Liver (tissue), 8 donors: ENCODE measurements at regions not wholly inside any gene's neighbourhood (a gene's known extent, or its start where the extent isn't known, plus 50 kb on each side); places are given as distances from the start of the nearest gene placed in this dataset.

Experiments used
- DNase-seq: peaks from one replicate; pipeline ENCODE4 v3.0.0-alpha.2; 2017; ENCODE audit warnings: low spot score
- H3K27ac ChIP-seq, 2 donors: one replicate each; pipeline ENCODE4 v1.7.0; 2013; ENCODE audit warnings: inconsistent platforms in 2 of 2, low read length in 2 of 2, control low read depth in 1 of 2, low read depth in 1 of 2, mild to moderate bottlenecking in 1 of 2
- H3K27me3 ChIP-seq, 4 donors: one replicate each; pipeline versions ENCODE4 v1.6.1 to v1.7.0; 2013; ENCODE audit warnings: low read length in 3 of 4, inconsistent platforms in 1 of 4, mild to moderate bottlenecking in 1 of 4, moderate library complexity in 1 of 4; ENCODE audit not compliant: control insufficient read depth in 4 of 4, insufficient read depth in 4 of 4
- H3K36me3 ChIP-seq, 4 donors: one replicate each; pipeline versions ENCODE4 v1.6.1 to v1.7.0; 2013; ENCODE audit warnings: low read length in 3 of 4, mild to moderate bottlenecking in 3 of 4, low read depth in 1 of 4, moderate library complexity in 1 of 4; ENCODE audit not compliant: control insufficient read depth in 4 of 4, insufficient read depth in 3 of 4
- H3K4me1 ChIP-seq, 4 donors: one replicate each; pipeline versions ENCODE4 v1.6.1 to v1.7.0; 2013; ENCODE audit warnings: low read length in 3 of 4, mild to moderate bottlenecking in 3 of 4, moderate library complexity in 1 of 4; ENCODE audit not compliant: control insufficient read depth in 4 of 4, insufficient read depth in 4 of 4
- H3K4me3 ChIP-seq, 3 donors: one replicate each; pipeline versions ENCODE4 v1.6.1 to v1.7.0; 2013; ENCODE audit warnings: low read length in 3 of 3, control low read depth in 1 of 3, low read depth in 1 of 3, mild to moderate bottlenecking in 1 of 3
- H3K9ac ChIP-seq, 2 donors: one replicate each; pipeline ENCODE4 v1.7.0; 2013; ENCODE audit warnings: low read length in 2 of 2, mild to moderate bottlenecking in 2 of 2, moderate library complexity in 2 of 2, control low read depth in 1 of 2, low read depth in 1 of 2
- H3K9me3 ChIP-seq, 4 donors: one replicate each; pipeline versions ENCODE4 v1.6.1 to v1.7.0; 2013; ENCODE audit warnings: low read length in 3 of 4; ENCODE audit not compliant: control insufficient read depth in 4 of 4
- CTCF ChIP-seq: fragments of 150-350 bp; IDR thresholded peaks from 2 replicates; pipeline ENCODE4 v1.5.1; 2017; ENCODE audit warnings: improper control_type of control experiment, low read depth, low read length; ENCODE audit not compliant: missing input control
- FOXA1 ChIP-seq: IDR thresholded peaks from 2 replicates; pipeline ENCODE4 v1.6.1; 2016; ENCODE audit warnings: antibody characterized with exemption
- HNF4A ChIP-seq, 2 donors: conservative IDR thresholded peaks; 2 replicates each; pipeline ENCODE4 v1.6.1; 2016; ENCODE audit warnings: antibody characterized with exemption in 2 of 2, mild to moderate bottlenecking in 2 of 2
- HNF4G ChIP-seq: IDR thresholded peaks from 2 replicates; pipeline ENCODE4 v1.6.1; 2016; ENCODE audit warnings: antibody characterized with exemption
- JUND ChIP-seq, 2 donors: IDR thresholded peaks; 2 replicates each; pipeline ENCODE4 v1.6.1; 2016; ENCODE audit warnings: antibody characterized with exemption in 2 of 2
- RAD21 ChIP-seq, 2 donors: IDR thresholded peaks; 2 replicates each; pipeline ENCODE4 v1.6.1; 2016; ENCODE audit warnings: antibody characterized with exemption in 2 of 2, mild to moderate bottlenecking in 2 of 2
- SP1 ChIP-seq: IDR thresholded peaks from 2 replicates; pipeline ENCODE4 v1.6.1; 2018; ENCODE audit warnings: antibody characterized with exemption, mild to moderate bottlenecking
- YY1 ChIP-seq: IDR thresholded peaks from 2 replicates; pipeline ENCODE4 v1.6.1; 2016; ENCODE audit warnings: antibody characterized with exemption, mild to moderate bottlenecking
- WGBS: extraction: QIAGEN DNeasy Blood & Tissue Kit; methylation state at CpG from one replicate; pipeline ENCODE4 v1.1.7; 2013; 5-methylcytosine and 5-hydroxymethylcytosine counted together
- TF ChIP-seq, protein P1 (sequence below): IDR thresholded peaks from 2 replicates; pipeline ENCODE4 v1.6.1; 2016; ENCODE audit warnings: antibody characterized with exemption, mild to moderate bottlenecking
- donor health status: healthy.
- donor health status: healthy.
- donor health status: healthy.
- donor health status: healthy.
- donor health status: healthy.

- Histone ChIP-seq H3K9ac (no peak overlapping the region), H3K9me3 (peaks cover 0 to 1% (median 0%) of the 10 kb centered on the region in 4 donors), H3K4me3 (no peak overlapping the region), H3K27ac (no peak overlapping the region), H3K4me1 (no peaks in the 10 kb centered on the region), H3K36me3 (no peaks in the 10 kb centered on the region), H3K27me3 (no peaks in the 10 kb centered on the region)
- DNase-seq: no peak
- 47% methylated on average over 12 of the region's 12 CpGs for WGBS
- TF ChIP-seq CTCF (peak; percentile 21), RAD21 (IDR thresholded peaks at IDR 0.05) (peak; percentile 45 to 64), HNF4A (conservative IDR thresholded peaks at IDR 0.05) (no peak)
Observed at GRCh38 chr6:156175971-156176421, 601.2 kb upstream of the ARID1B start.

- Histone ChIP-seq H3K27me3 (no peaks in the 10 kb centered on the region), H3K27ac (no peak overlapping the region), H3K36me3 (no peaks in the 10 kb centered on the region), H3K4me1 (no peaks in the 10 kb centered on the region), H3K4me3 (no peak overlapping the region), H3K9me3 (peaks cover 0 to 1% (median 0%) of the 10 kb centered on the region in 4 donors), H3K9ac (no peak overlapping the region)
- TF ChIP-seq JUND (IDR thresholded peaks at IDR 0.05) (no peak), FOXA1 (no peak), HNF4G (no peak), YY1 (no peak), HNF4A (conservative IDR thresholded peaks at IDR 0.05) (no peak), SP1 (no peak), CTCF (no peak), RAD21 (IDR thresholded peaks at IDR 0.05) (no peak)
- TF ChIP-seq, protein P1, sequence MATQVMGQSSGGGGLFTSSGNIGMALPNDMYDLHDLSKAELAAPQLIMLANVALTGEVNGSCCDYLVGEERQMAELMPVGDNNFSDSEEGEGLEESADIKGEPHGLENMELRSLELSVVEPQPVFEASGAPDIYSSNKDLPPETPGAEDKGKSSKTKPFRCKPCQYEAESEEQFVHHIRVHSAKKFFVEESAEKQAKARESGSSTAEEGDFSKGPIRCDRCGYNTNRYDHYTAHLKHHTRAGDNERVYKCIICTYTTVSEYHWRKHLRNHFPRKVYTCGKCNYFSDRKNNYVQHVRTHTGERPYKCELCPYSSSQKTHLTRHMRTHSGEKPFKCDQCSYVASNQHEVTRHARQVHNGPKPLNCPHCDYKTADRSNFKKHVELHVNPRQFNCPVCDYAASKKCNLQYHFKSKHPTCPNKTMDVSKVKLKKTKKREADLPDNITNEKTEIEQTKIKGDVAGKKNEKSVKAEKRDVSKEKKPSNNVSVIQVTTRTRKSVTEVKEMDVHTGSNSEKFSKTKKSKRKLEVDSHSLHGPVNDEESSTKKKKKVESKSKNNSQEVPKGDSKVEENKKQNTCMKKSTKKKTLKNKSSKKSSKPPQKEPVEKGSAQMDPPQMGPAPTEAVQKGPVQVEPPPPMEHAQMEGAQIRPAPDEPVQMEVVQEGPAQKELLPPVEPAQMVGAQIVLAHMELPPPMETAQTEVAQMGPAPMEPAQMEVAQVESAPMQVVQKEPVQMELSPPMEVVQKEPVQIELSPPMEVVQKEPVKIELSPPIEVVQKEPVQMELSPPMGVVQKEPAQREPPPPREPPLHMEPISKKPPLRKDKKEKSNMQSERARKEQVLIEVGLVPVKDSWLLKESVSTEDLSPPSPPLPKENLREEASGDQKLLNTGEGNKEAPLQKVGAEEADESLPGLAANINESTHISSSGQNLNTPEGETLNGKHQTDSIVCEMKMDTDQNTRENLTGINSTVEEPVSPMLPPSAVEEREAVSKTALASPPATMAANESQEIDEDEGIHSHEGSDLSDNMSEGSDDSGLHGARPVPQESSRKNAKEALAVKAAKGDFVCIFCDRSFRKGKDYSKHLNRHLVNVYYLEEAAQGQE: no peak
- no peak for DNase-seq
- 45% methylated on average over 3 of the region's 3 CpGs for WGBS
Observed at GRCh38 chr6:156175433-156175832, 601.7 kb upstream of the ARID1B start.
